HG03571 (cell line): ENCODE measurements at regions not wholly inside any gene's neighbourhood (a gene's known extent, or its start where the extent isn't known, plus 50 kb on each side); places are given as distances from the start of the nearest gene placed in this dataset.

Experiments
- ATAC-seq: cut with Tn5 transposase; IDR thresholded peaks from one replicate; pipeline ENCODE4 v1.9.1; 2021; ENCODE audit not compliant: unreplicated experiment

- ATAC-seq: no peak
Observed at GRCh38 chr12:115763376-115763775, 514.1 kb downstream of the MED13L start.

- no peak for ATAC-seq
Observed at GRCh38 chr12:115762936-115763335, 514.6 kb downstream of the MED13L start.

GRCh38 chr12:115761784-115762183 lies 515.7 kb downstream of the MED13L start:
- no peak for ATAC-seq

- ATAC-seq: no peak
Observed at GRCh38 chr12:115760231-115760630, 517.3 kb downstream of the MED13L start.

GRCh38 chr12:115758877-115759620 lies 518.4 kb downstream of the MED13L start:
- no peak for ATAC-seq

DNA sequence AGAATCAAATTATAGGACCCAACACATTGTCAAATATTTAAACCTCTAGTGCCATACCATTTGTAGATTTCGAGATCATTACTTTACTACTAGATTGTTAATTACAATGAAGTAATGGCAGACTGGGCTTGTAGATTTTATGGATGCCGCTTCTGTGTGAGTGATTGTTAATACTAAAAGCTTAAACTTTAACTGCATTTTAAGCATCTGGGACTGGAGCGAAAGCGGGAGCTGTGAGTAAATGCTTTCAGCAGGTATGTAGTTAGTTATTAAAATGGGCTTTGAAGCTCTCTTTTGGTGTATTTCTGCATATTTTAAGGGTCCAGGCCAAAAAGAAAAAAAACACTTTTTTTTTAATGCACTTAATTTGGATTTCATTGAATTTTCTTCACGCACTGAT lies 519.3 kb downstream of the MED13L start:
- no peak for ATAC-seq

DNA sequence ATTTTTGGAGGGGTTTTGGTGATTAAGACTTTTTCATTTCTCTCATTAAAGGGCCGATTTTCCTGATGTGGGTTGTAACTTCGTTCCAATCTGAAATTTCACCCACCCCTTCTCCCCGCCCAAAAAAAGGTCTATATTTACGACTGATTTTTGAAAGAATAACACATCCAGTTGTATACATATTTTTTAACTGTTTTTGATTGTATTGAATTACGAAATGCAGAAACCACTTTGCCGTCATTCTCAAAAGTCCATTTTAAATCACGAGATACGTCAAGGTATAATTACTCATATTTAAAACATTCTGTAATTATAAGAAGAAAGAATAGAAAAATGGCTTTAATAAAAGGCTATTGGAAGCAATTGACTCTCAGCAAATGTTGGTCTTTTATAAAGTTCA lies 520.7 kb downstream of the MED13L start:
- no peak for ATAC-seq

DNA sequence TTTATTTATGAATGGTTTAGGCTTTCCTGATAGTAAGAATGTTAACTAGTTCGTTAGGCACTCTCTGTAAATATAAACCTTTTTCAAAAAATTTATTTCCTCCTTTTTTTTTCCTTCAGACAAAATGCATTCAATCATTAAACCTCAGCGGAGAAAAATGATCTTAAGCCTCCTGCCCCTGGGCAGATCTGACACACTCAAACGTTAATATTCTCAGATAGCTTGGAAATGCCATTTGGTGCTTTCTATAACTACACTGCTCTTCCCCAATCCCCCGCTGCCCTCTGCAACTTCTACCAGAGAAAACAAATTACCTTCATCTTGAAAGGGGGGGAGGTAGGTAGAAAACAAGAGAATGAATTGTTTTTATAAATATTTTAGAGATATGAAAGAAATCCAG lies 521.2 kb downstream of the MED13L start:
- ATAC-seq: no peak

DNA sequence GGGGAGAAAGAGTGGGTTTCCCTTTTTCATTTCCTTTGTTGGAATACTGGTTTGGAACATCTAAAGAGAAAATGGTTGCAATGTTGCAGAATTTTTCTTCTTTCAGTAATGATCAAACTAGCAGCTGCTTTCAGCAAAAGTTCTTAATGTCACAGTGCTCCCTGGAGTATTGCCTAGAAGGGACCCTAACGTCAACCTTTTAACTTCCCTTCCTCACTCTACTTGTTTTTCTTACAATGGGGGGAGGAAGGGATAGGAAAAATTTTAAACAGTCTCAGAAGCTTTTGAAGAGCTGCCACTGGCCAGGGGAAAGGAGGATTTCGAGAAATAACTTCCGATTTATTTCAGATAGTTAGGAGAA lies 521.8 kb downstream of the MED13L start:
- ATAC-seq: no peak

DNA sequence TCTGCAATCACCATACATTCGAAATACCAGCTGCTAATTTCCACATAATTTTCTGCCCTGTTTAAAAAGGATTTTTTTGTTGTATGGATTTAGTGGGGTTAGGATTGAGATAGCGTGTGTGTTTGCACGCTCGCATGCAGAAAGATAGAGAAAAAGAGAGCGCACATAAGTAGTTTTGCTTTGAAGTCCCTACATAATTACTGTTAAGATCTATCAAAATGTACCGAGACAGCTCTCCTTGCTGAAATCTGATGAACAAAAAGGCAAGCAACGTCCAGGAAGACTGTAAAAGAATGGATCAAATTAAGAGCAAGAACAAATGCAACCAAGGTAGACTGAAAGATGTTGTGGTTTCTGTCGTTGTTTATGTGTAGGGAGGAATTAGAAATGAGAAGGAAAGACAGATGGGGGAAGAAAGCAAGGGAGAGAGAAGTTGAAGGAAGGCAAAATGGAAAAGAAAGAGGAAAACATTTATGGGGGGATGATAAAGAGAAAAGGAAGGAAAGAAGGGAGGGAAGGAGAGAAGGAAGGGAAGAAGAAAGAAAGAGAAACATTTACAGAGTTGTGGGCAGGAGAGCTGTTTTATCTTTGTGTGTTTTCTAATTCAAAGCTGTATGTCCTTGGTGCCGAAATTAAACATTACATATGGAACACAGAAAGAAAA lies 522.3 kb downstream of the MED13L start:
- ATAC-seq: no peak

- ATAC-seq: no peak
Observed at GRCh38 chr12:115752913-115753726, 524.4 kb downstream of the MED13L start.

DNA sequence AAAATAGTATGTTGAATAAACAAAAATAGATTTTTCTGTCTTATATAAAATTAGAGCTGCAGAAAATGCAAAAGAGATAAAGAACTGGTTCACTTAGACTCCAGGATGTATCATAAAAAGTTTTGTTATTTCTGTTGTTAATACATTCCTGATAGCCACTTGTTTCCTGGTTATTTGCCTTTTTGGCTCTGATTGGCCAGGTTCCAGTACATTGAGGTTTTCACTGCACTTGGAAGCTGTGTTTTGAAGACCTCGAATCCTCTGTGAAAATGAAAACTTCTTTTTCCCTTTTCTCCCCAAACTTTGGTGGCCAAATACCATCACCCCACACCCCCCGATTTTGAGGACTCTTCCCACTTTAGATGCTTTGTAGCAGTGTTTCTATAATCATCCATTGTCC lies 525.3 kb downstream of the MED13L start:
- no peak for ATAC-seq

GRCh38 chr12:115750340-115750739 lies 527.2 kb downstream of the MED13L start:
- ATAC-seq: no peak

DNA sequence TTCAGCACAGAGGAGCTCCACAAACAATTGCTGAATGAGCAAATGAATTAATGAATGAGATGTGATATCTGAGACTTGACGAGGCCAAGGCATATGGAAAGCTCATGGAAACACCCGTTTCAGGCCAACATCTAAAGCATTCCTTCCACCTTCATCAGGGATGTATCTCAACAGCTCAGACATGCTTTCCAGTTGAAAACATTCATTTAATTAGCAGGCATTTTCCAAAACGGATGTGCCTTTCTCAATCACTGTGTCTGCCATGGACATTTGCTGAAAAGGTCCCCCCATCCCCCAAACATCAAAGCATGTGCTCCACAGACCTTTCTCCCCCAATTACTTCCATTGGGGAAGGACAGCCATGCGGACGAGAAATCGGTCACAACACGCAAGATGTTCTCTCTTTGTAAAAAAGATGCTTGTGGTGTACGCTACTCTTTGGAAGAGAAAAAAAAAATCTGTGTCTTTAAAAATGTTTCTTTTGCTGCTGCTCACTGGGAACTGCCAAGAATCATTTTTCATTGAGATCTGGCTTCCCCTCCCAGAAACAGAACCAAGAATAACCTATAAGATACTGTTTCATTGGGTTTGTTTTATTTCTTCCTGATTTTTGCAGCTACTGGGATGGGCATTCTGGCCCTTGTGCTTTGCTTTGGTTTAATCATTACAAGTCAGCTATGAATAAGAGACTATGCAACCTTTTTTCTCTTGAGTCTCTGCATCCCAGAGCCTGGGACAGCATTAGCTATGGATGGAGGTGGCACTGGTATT lies 528.2 kb downstream of the MED13L start:
- ATAC-seq: no peak

GRCh38 chr12:115740586-115741155 lies 536.8 kb downstream of the MED13L start:
- ATAC-seq: no peak

GRCh38 chr12:115737895-115738294 lies 539.6 kb downstream of the MED13L start:
- ATAC-seq: no peak

GRCh38 chr12:115736360-115736759 lies 541.1 kb downstream of the MED13L start:
- ATAC-seq: no peak

DNA sequence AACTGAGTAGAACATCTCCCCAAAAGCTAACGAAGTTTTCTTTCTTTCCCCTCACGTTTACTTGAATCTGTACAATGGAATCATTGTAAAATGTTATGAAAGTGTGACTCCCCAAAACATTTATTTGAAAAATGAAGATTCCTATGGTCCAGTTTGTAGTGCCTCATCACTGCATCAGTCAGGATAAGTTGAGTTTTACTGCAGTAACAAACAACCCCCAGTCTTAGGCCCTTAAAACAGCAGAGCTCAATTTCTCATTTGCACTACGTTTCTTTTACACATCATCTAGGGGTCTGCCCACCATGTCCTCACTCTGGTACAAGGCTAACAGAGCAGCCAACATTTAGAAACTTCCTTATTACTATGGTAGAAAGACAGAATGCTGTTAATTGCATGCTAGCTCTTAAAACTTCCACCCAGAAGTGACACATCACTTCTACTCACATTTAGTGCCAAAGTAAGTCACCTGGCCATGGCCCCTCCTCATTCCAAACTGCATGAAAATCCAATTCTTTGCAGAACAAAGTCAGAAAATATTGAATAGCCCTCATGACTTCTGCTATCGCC lies 546.4 kb downstream of the MED13L start:
- no peak for ATAC-seq

DNA sequence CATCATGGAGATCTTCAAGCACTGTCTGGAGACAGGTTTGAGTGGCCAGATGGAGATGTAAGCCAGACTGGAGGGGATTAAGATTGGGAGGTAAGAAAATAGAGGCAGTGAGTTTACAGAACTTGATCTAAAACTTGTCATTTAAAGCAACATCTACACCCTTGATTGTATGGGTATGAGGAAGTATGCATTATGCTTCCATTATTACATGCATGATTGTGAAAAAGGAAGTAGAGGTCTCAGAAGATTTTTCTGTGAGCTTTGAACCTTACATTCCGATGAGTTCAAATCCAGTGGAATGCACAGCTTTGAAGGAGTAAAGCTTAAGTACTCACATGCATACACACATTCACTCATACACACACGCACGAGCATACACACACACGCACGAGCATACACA lies 550.8 kb downstream of the MED13L start:
- ATAC-seq: no peak

GRCh38 chr12:115722181-115722580 lies 555.3 kb downstream of the MED13L start:
- no peak for ATAC-seq

DNA sequence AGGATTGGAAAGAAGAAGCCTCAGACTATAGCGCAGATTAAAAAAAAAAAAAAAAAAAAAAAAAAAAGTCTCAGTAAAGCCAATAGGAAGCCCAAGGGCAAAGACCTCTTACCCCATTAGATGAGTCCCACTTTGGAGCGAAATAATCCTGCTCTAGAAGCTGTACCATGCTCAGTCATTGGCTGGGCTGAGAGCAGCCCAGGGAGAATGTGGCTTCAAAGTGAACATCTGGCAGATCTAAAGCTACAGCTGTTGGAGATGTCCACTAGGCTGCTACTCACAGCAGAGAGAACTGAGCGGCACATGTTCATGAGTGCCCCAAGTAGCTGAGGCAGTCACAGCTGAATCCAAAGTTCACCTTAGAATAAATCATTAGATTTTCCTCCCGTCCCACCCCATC lies 560.9 kb downstream of the MED13L start:
- no peak for ATAC-seq
